Endothelial cell (in vitro differentiated cells): ENCODE measurements at regions not wholly inside any gene's neighbourhood (a gene's known extent, or its start where the extent isn't known, plus 50 kb on each side); places are given as distances from the start of the nearest gene placed in this dataset.

Experiments used
- DNase-seq: peaks from one replicate; pipeline ENCODE4 v3.0.0; 2021; ENCODE audit warnings: low spot score
- H3K27ac Mint-ChIP-seq: one replicate; pipeline ENCODE4 v1.8.0; 2021; ENCODE audit warnings: mixed read lengths, inconsistent platforms; ENCODE audit not compliant: unreplicated experiment
- H3K27me3 Mint-ChIP-seq: one replicate; pipeline ENCODE4 v1.8.0; 2021; ENCODE audit warnings: mild to moderate bottlenecking, moderate library complexity, mixed read lengths, inconsistent platforms; ENCODE audit not compliant: unreplicated experiment
- H3K36me3 Mint-ChIP-seq: one replicate; pipeline ENCODE4 v1.8.0; 2021; ENCODE audit warnings: mild to moderate bottlenecking, low read depth, mixed read lengths, inconsistent platforms; ENCODE audit not compliant: unreplicated experiment
- H3K4me1 Mint-ChIP-seq: one replicate; pipeline ENCODE4 v1.8.0; 2021; ENCODE audit warnings: mild to moderate bottlenecking, mixed read lengths, inconsistent platforms; ENCODE audit not compliant: unreplicated experiment
- H3K4me3 Mint-ChIP-seq: one replicate; pipeline ENCODE4 v1.8.0; 2021; ENCODE audit warnings: mild to moderate bottlenecking, mixed read lengths, inconsistent platforms; ENCODE audit not compliant: unreplicated experiment
- H3K9me3 Mint-ChIP-seq: one replicate; pipeline ENCODE4 v1.8.0; 2021; ENCODE audit warnings: mixed read lengths, inconsistent platforms; ENCODE audit not compliant: unreplicated experiment
- TF ChIP-seq, protein P1 (sequence below): fragments of 200-600 bp; sonication (generic); IDR thresholded peaks from one replicate; pipeline ENCODE4 v1.5.0; 2021; ENCODE audit warnings: antibody characterized with exemption; ENCODE audit not compliant: unreplicated experiment

DNA sequence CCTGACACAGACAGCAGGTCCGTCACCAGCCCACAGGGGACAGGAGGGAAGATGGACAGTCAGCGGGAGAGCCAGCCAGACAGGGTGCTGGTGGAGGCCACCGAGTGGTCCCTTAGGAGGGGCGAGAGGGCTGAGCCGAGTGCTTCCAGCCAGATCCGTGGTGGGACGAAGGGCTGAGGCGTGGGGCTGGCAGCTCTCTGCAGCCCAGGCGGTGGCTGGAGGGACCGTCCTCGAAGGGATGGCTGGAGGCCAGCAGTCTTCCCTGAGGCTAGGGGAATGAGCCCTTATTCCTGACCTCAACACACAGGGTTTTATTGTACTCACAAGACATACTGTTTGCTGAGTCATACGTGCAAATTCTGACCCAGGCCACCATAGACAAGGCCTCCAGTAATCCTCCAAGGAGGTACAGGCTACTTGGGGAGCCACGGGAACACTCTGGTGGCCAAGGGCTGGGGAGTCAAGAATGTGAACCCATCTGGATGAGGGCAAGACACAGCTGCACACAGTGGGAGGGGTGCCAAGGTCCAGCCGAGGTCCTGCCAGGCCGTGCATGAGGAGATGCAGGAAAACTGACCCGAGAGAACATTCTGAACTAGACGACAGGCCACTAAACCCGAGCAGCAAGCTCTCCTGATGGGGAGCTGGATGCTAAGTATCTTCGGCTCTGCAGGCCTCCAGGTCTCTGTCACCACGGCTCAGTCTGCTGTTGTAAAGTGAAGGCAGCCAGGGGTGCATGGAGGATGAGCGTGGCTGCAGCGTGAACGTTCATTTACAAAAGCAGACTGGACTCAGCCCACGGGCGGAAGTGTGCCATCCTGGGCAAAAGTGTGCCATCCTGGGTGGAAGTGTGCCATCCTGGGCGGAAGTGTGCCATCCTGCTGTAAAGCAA lies 242.5 kb downstream of the TTLL2 start:
- H3K4me3 Mint-ChIP-seq, result no peak overlapping the region

GRCh38 chr6:167568407-167569024 lies 243.6 kb downstream of the TTLL2 start:
- TF ChIP-seq, protein P1, sequence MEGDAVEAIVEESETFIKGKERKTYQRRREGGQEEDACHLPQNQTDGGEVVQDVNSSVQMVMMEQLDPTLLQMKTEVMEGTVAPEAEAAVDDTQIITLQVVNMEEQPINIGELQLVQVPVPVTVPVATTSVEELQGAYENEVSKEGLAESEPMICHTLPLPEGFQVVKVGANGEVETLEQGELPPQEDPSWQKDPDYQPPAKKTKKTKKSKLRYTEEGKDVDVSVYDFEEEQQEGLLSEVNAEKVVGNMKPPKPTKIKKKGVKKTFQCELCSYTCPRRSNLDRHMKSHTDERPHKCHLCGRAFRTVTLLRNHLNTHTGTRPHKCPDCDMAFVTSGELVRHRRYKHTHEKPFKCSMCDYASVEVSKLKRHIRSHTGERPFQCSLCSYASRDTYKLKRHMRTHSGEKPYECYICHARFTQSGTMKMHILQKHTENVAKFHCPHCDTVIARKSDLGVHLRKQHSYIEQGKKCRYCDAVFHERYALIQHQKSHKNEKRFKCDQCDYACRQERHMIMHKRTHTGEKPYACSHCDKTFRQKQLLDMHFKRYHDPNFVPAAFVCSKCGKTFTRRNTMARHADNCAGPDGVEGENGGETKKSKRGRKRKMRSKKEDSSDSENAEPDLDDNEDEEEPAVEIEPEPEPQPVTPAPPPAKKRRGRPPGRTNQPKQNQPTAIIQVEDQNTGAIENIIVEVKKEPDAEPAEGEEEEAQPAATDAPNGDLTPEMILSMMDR, result no peak
- Mint-ChIP-seq H3K9me3 (no peaks in the 10 kb centered on the region), H3K27me3 (peaks cover 7% of the 10 kb centered on the region), H3K27ac (no peak overlapping the region), H3K36me3 (no peaks in the 10 kb centered on the region), H3K4me1 (peaks cover 11% of the 10 kb centered on the region), H3K4me3 (no peak overlapping the region)
- no peak for DNase-seq

More for the DNA sequence above, 242.5 kb downstream of the TTLL2 start:
- DNase-seq, result no peak
- H3K9me3 Mint-ChIP-seq, result no peaks in the 10 kb centered on the region
- TF ChIP-seq, protein P1, result no peak
- H3K36me3 Mint-ChIP-seq, result no peaks in the 10 kb centered on the region
- peaks cover 4% of the 10 kb centered on the region for H3K4me1 Mint-ChIP-seq
- peaks cover 4% of the 10 kb centered on the region for H3K27me3 Mint-ChIP-seq
- no peak overlapping the region for H3K27ac Mint-ChIP-seq

GRCh38 chr6:167569041-167569805 lies 244.3 kb downstream of the TTLL2 start:
- H3K36me3 Mint-ChIP-seq, result no peaks in the 10 kb centered on the region
- peaks cover 11% of the 10 kb centered on the region for H3K4me1 Mint-ChIP-seq
- TF ChIP-seq, protein P1, result no peak
- H3K27ac Mint-ChIP-seq, result no peak overlapping the region
- no peaks in the 10 kb centered on the region for H3K9me3 Mint-ChIP-seq
- H3K4me3 Mint-ChIP-seq, result no peak overlapping the region
- no peak for DNase-seq
- H3K27me3 Mint-ChIP-seq, result peaks cover 5% of the 10 kb centered on the region

GRCh38 chr6:167569879-167570278 lies 245.0 kb downstream of the TTLL2 start:
- Mint-ChIP-seq H3K27me3 (peaks cover 5% of the 10 kb centered on the region), H3K27ac (no peak overlapping the region), H3K4me1 (peaks cover 11% of the 10 kb centered on the region), H3K4me3 (no peak overlapping the region), H3K36me3 (no peaks in the 10 kb centered on the region), H3K9me3 (no peaks in the 10 kb centered on the region)
- TF ChIP-seq, protein P1, result no peak
- DNase-seq, result no peak
